ENCODE measurements at regions not wholly inside any gene's neighbourhood (a gene's known extent, or its start where the extent isn't known, plus 50 kb on each side); places are given as distances from the start of the nearest gene placed in this dataset.

DNA sequence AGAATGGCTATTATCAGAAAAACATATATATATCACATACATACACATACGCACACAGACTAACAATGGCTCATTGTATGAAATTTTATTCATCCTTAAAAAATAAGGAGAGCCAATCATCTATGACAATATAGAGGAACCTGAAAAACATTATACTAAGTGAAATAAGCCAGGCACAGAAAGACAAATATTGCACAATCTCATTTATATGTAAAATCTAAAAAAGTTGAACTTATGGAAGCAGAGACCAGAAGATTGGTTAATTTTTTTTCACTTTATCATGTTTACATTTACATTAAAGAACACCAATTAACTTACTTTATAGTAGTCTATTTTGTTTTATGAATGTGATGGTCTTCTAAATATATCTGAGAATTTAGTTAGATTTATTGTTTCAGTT lies 198.7 kb downstream of the KIF2B start:
- no peak overlapping the region for H2AFZ ChIP-seq
- POLR2A ChIA-PET (ENCODE audit: unreplicated experiment): no interaction called here
- TF ChIP-seq, protein P1, sequence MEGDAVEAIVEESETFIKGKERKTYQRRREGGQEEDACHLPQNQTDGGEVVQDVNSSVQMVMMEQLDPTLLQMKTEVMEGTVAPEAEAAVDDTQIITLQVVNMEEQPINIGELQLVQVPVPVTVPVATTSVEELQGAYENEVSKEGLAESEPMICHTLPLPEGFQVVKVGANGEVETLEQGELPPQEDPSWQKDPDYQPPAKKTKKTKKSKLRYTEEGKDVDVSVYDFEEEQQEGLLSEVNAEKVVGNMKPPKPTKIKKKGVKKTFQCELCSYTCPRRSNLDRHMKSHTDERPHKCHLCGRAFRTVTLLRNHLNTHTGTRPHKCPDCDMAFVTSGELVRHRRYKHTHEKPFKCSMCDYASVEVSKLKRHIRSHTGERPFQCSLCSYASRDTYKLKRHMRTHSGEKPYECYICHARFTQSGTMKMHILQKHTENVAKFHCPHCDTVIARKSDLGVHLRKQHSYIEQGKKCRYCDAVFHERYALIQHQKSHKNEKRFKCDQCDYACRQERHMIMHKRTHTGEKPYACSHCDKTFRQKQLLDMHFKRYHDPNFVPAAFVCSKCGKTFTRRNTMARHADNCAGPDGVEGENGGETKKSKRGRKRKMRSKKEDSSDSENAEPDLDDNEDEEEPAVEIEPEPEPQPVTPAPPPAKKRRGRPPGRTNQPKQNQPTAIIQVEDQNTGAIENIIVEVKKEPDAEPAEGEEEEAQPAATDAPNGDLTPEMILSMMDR (conservative IDR thresholded peaks at IDR 0.05): no peak
- no peak for TF ChIP-seq EZH2 (IDR thresholded peaks at IDR 0.05; ENCODE audit: low read depth)
- no peak for DNase-seq
- intact Hi-C loops (cut with micrococcal nuclease; ENCODE audit: unreplicated experiment): no loop called here
- no peaks in the 10 kb centered on the region for H3K79me2 ChIP-seq (ENCODE audit: low read depth)
- H3K36me3 ChIP-seq (ENCODE audit: low read depth): no peaks in the 10 kb centered on the region
- H3K4me1 ChIP-seq (replicated peaks; ENCODE audit: insufficient read depth): no peaks in the 10 kb centered on the region
- no peak overlapping the region for H3K4me3 ChIP-seq
- CTCF ChIA-PET: no interaction called here
- no peaks in the 10 kb centered on the region for H4K20me1 ChIP-seq (ENCODE audit: insufficient read depth)
- H3F3A ChIP-seq (ENCODE audit: insufficient read depth, low read depth): no peaks in the 10 kb centered on the region
- H3K9me3 ChIP-seq (ENCODE audit: insufficient read depth, low read depth): no peaks in the 10 kb centered on the region
- H3K27me3 ChIP-seq (ENCODE audit: insufficient read depth, low read depth): no peaks in the 10 kb centered on the region
- H3K27ac ChIP-seq: no peak overlapping the region
- no TSS peak for BruUV-seq (replicated peaks)
- H3K9me2 ChIP-seq (ENCODE audit: insufficient read depth): no peaks in the 10 kb centered on the region; the same call in 1 of the 2 replicates
- no peak overlapping the region for H3K4me2 ChIP-seq

DNA sequence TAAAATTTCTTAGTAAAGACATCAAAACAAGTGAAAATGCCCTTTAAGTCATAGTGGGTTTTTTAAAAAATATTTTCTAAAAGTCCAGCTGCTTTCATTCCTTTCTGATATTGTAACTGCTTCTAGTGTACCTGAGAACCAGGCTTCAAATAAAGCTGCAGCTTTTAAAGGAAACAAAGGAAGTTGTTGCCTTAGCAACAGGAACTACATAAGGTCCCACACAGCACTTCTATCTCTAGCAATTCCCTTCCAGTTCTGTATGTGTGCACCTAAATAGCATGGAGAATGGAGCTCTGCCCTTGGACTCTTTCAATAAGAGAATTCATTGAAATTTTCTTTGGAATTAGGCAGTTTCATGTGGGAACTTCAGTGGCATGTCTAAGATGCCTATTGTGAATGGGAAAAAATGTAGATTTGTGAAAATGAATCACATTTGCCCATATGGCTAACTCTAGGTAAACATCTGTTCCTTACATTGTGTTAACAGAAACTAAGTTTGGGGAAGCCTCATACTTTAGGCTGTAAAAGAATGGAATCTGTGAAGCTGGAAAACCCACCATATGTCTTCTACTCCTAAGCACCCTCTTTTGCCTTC lies 206.4 kb downstream of the KIF2B start:
- no peaks in the 10 kb centered on the region for H3K36me3 ChIP-seq (ENCODE audit: low read depth)
- ChIA-PET CTCF (no interaction called here), POLR2A (ENCODE audit: unreplicated experiment) (no interaction called here)
- no peaks in the 10 kb centered on the region for H4K20me1 ChIP-seq (ENCODE audit: insufficient read depth)
- H3K27me3 ChIP-seq (ENCODE audit: insufficient read depth, low read depth): no peaks in the 10 kb centered on the region
- no TSS peak for BruUV-seq (replicated peaks)
- TF ChIP-seq, protein P1 (conservative IDR thresholded peaks at IDR 0.05): no peak
- TF ChIP-seq EZH2 (IDR thresholded peaks at IDR 0.05; ENCODE audit: low read depth): no peak
- no peaks in the 10 kb centered on the region for H3K79me2 ChIP-seq (ENCODE audit: low read depth)
- H3K27ac ChIP-seq: no peak overlapping the region
- H3K9me3 ChIP-seq (ENCODE audit: insufficient read depth, low read depth): no peaks in the 10 kb centered on the region
- no peaks in the 10 kb centered on the region for H3K9me2 ChIP-seq (ENCODE audit: insufficient read depth)
- H3K4me2 ChIP-seq: no peak overlapping the region
- intact Hi-C loops (cut with micrococcal nuclease; ENCODE audit: unreplicated experiment): no loop called here
- no peaks in the 10 kb centered on the region for H3F3A ChIP-seq (ENCODE audit: insufficient read depth, low read depth)
- H3K4me3 ChIP-seq: no peak overlapping the region
- H2AFZ ChIP-seq: no peak overlapping the region
- H3K4me1 ChIP-seq (replicated peaks; ENCODE audit: insufficient read depth): no peaks in the 10 kb centered on the region
- no peak for DNase-seq

DNA sequence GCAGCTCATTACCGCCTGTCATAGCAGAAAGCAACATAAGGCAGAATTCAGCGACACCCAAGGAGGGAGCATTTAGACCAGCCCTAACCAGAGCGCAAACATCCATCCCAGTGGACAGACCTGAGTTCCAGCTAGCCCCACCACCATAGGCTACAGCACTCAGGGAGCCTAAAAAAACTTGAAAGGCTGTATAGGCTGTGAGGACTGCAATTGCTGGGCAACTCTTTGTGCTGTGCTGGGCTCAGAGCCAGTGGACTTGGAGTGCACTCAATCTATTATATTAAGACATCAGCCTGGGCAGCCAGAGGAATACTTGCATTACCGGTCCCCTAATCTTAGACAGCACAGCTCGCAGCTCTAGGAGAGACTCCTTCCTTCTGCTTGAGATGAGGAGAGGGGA lies 207.3 kb downstream of the KIF2B start:
- no peaks in the 10 kb centered on the region for H3K36me3 ChIP-seq (ENCODE audit: low read depth)
- H2AFZ ChIP-seq: no peak overlapping the region
- H4K20me1 ChIP-seq (ENCODE audit: insufficient read depth): no peaks in the 10 kb centered on the region
- H3K4me1 ChIP-seq (replicated peaks; ENCODE audit: insufficient read depth): no peaks in the 10 kb centered on the region
- no peaks in the 10 kb centered on the region for H3K9me2 ChIP-seq (ENCODE audit: insufficient read depth)
- ChIA-PET CTCF (no interaction called here), POLR2A (ENCODE audit: unreplicated experiment) (no interaction called here)
- H3K27ac ChIP-seq: no peak overlapping the region
- no peaks in the 10 kb centered on the region for H3K27me3 ChIP-seq (ENCODE audit: insufficient read depth, low read depth)
- no peak overlapping the region for H3K4me2 ChIP-seq
- DNase-seq: no peak
- intact Hi-C loops (cut with micrococcal nuclease; ENCODE audit: unreplicated experiment): no loop called here
- no peaks in the 10 kb centered on the region for H3F3A ChIP-seq (ENCODE audit: insufficient read depth, low read depth)
- H3K79me2 ChIP-seq (ENCODE audit: low read depth): no peaks in the 10 kb centered on the region
- no peak overlapping the region for H3K4me3 ChIP-seq
- TF ChIP-seq EZH2 (IDR thresholded peaks at IDR 0.05; ENCODE audit: low read depth): no peak
- TF ChIP-seq, protein P1 (conservative IDR thresholded peaks at IDR 0.05): no peak
- no TSS peak for BruUV-seq (replicated peaks)
- no peaks in the 10 kb centered on the region for H3K9me3 ChIP-seq (ENCODE audit: insufficient read depth, low read depth)
